Kidney epithelial cell (primary cell): ENCODE measurements at regions not wholly inside any gene's neighbourhood (a gene's known extent, or its start where the extent isn't known, plus 50 kb on each side); places are given as distances from the start of the nearest gene placed in this dataset.

ENCODE experiments used
- DNase-seq: peaks from one replicate; pipeline ENCODE4 v3.0.0-alpha.2; 2010; ENCODE audit warnings: low read depth
- H3K27me3 ChIP-seq: 2 replicates; pipeline ENCODE4 v1.6.0; 2011; ENCODE audit warnings: low read length; ENCODE audit not compliant: control insufficient read depth, insufficient read depth
- H3K36me3 ChIP-seq: 2 replicates; pipeline ENCODE4 v1.5.1; 2011; ENCODE audit warnings: low read length; ENCODE audit not compliant: control insufficient read depth, insufficient read depth
- H3K4me3 ChIP-seq: 2 replicates; pipeline ENCODE4 v1.5.1; 2011; ENCODE audit warnings: low read depth, mild to moderate bottlenecking, control low read depth, low read length
- TF ChIP-seq, protein P1 (sequence below): IDR thresholded peaks from 2 replicates; pipeline ENCODE4 v1.5.1; 2011; ENCODE audit warnings: mild to moderate bottlenecking, moderate library complexity, low read length, control low read depth, inconsistent platforms; ENCODE audit not compliant: insufficient read depth, poor library complexity, severe bottlenecking

DNA sequence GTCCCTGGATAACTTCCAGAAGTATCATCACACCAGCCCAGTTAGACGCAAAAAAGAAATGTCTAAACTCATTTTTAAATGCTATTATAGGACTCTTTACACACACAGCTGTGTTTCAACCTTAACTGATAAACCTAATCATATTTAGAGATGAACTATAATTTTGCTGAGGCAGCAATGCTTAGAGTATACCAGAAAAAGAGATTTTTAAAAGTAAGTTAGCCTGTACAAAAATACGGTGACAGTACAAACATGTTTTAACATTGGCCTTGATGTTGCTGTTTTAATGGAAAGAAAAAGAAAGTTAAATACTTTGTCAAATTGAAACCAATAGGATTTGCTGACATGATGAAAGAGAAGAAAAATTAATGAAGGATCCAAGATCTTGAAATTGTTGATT is 1341.2 kb upstream of the CDH6 start:
- Histone ChIP-seq H3K27me3 (no peaks in the 10 kb centered on the region), H3K4me3 (no peak overlapping the region), H3K36me3 (no peaks in the 10 kb centered on the region)
- no peak for DNase-seq
- TF ChIP-seq, protein P1, sequence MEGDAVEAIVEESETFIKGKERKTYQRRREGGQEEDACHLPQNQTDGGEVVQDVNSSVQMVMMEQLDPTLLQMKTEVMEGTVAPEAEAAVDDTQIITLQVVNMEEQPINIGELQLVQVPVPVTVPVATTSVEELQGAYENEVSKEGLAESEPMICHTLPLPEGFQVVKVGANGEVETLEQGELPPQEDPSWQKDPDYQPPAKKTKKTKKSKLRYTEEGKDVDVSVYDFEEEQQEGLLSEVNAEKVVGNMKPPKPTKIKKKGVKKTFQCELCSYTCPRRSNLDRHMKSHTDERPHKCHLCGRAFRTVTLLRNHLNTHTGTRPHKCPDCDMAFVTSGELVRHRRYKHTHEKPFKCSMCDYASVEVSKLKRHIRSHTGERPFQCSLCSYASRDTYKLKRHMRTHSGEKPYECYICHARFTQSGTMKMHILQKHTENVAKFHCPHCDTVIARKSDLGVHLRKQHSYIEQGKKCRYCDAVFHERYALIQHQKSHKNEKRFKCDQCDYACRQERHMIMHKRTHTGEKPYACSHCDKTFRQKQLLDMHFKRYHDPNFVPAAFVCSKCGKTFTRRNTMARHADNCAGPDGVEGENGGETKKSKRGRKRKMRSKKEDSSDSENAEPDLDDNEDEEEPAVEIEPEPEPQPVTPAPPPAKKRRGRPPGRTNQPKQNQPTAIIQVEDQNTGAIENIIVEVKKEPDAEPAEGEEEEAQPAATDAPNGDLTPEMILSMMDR, result no peak

DNA sequence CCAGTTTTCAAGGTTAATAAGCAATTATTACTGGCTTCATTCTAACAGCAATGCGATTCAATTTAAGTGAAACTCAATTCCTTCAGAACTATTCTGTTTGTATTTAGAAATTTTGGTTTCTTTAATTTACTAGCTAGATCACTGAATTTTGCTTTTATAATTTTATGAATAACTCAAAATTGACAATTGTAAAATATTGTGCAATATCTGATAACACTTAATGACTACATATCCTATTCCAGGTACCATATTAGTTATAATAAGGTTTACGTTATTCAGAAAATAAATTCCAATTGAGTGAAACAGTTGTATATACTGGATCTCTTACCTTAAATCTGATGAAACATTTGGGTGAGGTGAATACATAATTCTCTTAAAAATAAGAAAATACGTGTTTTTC is 1348.3 kb upstream of the CDH6 start:
- Histone ChIP-seq H3K36me3 (no peaks in the 10 kb centered on the region), H3K27me3 (no peaks in the 10 kb centered on the region), H3K4me3 (no peak overlapping the region)
- TF ChIP-seq, protein P1, result no peak
- DNase-seq, result no peak

DNA sequence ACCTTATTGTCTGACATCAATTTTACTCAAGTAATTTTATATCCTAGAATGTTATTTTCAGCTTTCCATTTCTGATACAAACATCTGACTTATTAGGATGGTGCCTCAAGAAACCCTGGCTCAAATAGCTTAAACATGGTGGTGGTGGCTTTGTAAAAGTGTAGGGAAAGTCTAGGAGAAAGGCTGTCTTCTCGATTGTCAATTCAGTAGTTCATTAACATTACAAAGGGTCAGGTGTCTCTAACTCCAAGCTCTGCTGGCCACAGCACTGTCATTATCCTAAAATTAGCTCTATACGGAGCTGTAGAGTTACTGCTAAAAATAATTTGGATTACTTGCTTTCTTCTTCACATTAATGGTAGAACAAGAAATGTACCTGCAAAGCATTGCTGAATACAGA is 1360.1 kb upstream of the CDH6 start:
- DNase-seq, result no peak
- Histone ChIP-seq H3K27me3 (no peaks in the 10 kb centered on the region), H3K4me3 (no peak overlapping the region), H3K36me3 (no peaks in the 10 kb centered on the region)
- TF ChIP-seq, protein P1, result no peak

DNA sequence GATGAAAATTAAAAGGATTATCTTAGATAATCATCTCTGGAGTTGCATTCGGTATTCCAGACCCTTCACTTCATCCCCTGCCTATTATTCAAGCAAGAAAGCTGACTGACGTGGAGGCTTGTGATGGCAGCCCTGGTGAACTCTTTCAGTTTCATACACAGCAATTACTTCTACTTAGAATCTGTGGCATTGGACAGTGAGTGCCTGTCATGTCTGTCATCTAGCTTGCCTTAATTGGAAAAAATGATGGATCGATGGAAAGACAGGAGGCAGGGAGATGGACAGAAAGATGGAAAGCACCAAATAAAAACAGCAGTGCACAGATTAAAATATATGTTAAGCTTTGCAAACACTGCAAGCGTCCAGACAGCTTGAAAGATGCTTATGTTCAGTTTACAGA is 1371.0 kb upstream of the CDH6 start:
- TF ChIP-seq, protein P1, result no peak
- Histone ChIP-seq H3K36me3 (no peaks in the 10 kb centered on the region), H3K4me3 (no peak overlapping the region), H3K27me3 (no peaks in the 10 kb centered on the region)
- DNase-seq, result no peak

DNA sequence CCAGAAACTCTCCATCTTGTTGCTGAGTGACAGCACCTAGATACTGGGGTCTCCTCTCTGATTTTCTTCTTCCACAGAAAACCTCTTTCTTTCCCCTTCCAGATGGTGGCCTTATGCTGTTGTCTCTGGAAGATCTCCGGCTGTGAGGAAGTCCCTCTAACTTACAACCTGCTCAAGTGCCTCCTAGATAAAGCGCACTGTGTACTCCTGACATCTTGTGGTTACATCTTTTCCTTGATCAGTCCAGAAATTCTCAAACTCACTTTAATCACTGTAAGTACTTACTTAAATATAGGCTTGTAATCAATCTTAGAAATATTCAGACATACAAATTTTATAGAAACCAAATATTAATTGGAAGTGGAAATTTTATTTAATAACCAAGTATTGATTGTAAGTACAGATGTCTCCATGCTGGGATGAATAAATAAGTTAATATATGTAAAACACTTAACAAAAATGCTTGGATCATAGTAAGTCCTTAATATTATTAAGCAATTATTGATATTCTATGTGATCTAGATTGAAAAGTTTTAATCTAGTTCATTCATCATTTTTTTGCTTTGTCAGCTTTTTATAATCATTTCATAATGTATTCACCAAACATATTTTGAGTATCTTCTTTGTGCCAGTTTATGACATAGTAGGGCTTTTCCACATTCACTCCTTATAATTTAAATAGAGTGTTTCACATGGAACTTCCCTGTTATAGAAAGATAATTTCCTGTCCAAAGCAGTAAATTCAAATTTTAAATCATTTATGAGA is 1381.4 kb upstream of the CDH6 start:
- TF ChIP-seq, protein P1, result no peak
- no peaks in the 10 kb centered on the region for H3K36me3 ChIP-seq
- no peaks in the 10 kb centered on the region for H3K27me3 ChIP-seq
- no peak overlapping the region for H3K4me3 ChIP-seq
- no peak for DNase-seq

DNA sequence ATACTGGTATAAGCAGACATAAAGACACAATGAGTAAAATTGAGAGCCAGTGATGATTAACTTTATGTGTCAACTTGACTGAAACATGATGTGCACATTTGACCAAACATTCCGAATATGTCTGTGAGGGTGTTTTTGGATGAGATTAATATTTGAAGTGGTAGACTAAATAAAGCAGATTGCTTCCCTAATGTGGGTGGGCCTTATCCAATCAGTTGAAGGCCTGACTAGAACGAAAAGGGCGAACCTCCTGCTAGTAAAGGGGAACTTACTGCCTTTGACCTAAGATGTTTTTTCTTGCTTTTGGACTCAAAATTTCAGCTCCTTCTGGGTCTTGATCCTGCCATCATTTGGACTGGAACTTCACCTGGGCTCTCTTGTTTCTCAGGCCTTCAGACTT is 1387.7 kb upstream of the CDH6 start:
- no peak for DNase-seq
- TF ChIP-seq, protein P1, result no peak
- Histone ChIP-seq H3K36me3 (no peaks in the 10 kb centered on the region), H3K4me3 (no peak overlapping the region), H3K27me3 (no peaks in the 10 kb centered on the region)
